ENCODE measurements at regions not wholly inside any gene's neighbourhood (a gene's known extent, or its start where the extent isn't known, plus 50 kb on each side); places are given as distances from the start of the nearest gene placed in this dataset.

DNA sequence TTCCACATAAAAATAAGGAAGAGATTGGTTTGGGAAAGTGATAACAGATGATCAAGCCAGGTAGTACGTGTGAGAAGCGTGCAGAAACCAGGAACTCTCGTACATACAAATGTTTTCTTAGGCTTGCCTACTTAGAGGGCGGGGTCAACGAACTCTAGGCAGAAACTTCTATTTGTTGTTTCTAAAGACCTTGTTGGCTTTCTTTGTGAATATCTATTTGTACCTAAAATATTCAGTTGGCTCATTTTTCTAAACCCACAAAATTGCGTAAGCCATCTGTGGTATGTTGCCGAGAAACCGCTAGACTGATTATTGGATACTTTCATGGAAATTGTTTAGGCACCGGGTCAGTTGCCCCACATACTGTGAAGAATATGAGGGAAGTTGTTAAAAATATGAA is 458.5 kb downstream of the MAT2B start:
- no peak for DNase-seq

DNA sequence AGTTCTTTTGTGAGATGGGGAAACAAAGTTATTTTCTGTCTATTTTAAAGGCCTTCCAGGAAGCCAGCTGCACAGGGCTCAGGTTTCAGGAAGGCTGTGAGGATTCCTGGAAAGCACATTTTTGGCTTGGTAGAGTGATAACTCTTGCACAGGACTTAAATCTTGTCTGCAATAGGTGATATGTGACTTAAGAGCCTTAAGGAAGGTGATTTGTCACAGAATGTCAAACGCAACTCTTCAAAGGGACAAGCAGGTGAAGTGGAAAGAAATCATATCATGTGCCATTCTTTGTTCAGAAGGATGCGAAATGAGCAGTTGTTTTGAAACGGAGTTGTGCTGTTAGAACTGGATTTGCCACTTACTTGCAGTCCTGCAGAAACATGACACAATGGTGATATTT is 459.3 kb downstream of the MAT2B start:
- no peak for DNase-seq

DNA sequence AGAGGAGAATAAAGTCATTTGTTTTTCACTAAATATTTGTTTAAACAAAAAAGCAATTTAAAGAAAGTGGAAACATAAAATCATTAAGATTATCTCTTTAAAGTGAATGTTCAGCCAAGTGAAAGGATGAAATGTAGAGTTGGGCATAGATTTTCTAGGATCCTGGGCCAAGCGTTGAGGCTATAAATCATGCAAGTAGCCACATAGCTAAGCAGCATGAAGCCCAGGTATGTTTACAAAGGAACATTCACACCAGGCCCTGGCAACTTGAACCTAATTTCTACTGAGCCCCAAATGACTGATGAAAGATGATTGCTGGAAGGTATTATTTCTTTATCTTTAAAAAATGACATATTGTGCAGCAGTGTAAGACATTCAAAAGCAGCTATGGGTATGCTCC is 461.8 kb downstream of the MAT2B start:
- DNase-seq: no peak

DNA sequence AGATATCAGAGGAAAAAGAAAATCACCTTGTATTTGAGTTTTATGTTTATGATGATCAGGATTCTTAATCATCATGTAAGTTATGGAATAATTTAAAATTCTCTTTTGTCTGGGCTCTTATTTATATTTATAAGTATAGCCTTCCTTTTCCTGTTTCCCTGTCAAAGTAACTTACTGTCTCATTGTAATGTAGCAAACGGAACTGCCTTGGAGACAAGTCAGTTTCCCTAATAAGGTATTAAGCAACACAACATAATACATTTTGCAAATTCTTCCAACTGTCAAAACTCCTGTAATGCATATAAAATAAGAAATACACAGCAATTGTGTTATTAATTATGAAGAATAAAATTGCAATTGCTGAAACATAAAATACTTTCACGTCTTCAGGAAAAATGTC is 463.2 kb downstream of the MAT2B start:
- no peak for DNase-seq

DNA sequence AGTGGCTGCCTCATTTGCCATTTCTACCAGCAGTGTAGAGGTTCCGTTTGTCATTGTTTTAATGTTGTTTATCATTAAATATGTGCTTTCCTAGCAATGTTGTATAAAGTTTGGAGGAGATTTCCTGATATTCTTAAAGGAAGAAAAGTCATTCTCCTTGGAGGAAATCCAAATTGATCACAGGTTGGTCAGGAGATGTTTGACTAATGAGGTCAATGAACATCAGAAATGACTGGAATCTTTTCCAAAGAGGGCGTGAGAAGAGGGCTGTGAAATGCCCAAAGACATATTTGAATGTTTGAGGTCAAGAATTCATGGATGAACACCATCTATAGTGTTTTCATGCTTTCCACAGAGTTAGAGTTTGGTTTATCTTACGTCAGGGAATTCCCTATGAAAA is 471.3 kb downstream of the MAT2B start:
- DNase-seq: no peak

DNA sequence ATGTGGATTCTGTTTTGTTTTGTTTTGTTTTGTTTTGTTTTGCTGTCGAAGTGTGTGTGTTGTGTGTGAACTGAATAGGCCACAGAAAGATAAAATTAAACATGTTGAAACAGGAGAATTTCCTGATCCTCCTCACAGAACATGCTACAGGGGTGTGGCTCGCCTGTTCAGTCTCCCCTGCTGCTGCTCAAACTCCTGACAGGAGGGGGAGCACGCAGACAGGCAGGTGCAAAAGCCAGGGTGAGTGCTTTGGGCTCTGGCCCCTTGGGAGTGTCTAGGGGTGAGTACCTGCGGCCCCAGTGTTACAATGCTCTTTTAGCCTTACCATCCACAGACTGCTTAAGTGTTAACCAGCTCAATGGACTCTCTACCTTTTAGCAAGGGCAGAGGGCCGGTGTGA is 473.5 kb downstream of the MAT2B start:
- DNase-seq: peak in 1 of 2 experiments; percentile 11

DNA sequence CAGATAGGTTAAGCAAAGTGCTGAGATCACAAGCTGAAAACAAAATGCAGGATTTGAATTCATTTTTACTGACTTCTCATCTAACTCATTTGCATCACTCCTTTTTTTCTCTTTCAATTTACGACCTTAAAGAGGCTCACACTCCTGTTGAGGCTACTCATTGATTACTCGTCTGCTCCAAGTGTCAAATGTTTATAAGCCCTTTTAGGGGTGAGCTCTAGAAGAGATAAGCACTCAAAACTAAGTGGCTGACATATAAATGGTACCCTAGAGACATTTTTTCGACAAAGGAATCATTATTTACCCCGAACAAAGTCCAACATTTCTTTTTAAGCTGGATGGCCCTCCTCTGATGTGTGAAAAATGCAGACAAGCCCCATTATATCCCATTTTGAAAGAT is 483.1 kb downstream of the MAT2B start:
- no peak for DNase-seq

DNA sequence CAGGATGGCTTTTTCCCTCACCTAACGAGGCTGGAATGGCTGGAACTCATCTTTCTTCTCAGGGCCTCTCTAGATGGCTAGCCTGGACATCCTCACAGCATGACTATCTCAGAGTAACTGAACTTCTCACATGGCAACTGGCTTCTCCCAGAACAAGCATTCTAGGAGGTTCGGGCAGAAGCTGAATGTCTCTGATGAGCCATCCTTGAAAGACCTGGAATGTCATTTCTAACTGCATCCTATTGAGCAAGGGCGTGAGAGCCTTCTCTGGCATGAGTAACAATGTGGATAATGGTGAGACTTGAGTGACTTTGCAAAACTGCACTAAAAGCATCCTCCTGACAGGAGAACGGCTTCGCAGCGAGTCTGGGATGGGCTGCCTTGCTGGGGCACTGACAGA is 487.7 kb downstream of the MAT2B start:
- no peak for DNase-seq

DNA sequence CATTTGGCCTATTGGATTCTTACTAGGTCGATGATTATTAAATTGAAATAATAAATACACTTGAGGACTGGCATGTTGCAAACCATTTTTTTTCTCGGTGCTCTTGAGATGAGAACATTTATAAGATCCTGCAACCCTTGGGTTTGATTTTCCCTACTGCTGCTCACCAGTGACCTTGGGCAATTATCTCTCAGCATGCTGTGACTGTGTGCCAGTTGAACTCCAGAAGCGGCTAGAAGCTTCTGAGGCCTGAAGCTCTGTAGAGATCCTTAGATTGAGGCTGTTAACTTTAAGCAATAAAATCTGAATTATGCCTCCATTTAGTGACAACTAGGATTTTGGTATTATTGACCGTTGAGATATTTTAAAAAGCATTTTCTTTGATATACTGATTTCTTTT is 489.8 kb downstream of the MAT2B start:
- DNase-seq: no peak

DNA sequence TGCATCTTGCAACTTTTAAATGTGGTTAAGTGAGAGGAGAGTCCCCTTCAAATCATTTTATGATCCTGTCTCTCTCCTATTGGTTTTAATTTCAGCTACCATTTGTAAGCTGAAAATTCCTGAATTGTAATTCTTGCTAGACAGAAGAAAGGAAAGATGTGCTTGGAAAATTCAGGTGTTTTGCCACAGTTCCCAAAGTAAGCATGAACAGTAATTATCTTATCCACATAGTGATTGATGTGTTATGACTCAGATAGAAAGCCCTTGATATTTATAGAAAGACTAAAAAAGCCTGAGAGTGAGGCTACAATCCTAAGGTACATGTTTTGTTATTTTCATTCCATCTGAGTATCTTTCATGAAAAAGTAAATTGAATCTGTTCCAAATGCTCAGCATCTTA is 492.5 kb downstream of the MAT2B start:
- DNase-seq: no peak

DNA sequence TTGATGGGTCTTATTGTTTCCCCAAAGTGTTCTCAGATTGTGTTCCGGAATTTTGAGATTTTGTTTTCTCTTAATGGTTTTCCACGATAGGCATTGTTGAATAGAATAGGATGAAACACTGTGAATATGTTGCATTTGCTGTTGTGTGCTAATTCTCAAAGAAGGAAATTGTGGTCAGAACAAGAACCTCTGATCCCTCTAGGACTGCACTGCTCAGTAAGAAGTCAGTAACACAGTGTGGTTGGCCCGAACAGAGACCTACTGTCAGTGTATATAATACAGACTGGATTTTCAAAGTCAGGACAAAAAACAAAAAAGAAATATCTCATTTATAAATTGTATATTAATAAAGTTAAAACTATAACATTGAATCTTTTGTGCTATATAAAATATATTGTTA is 494.8 kb downstream of the MAT2B start:
- DNase-seq: no peak

DNA sequence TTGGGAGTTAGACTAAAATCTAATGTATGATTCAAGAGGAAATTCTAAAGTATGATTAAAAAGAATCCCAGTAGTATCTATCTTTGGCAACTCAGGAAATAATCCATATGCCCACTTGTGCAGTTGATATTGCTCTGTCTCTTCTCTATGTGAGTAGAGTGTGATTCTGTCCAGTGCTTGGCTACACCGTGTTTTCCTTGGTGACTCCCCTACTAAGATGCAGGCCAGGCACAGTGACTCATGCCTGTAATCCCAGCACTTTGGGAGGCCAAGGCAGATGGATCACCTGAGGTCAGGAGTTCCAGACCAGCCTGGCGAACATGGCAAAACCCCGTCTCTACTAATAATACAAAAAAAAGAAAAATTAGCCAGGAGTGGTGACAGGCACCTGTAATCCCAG is 495.4 kb downstream of the MAT2B start:
- DNase-seq: no peak

DNA sequence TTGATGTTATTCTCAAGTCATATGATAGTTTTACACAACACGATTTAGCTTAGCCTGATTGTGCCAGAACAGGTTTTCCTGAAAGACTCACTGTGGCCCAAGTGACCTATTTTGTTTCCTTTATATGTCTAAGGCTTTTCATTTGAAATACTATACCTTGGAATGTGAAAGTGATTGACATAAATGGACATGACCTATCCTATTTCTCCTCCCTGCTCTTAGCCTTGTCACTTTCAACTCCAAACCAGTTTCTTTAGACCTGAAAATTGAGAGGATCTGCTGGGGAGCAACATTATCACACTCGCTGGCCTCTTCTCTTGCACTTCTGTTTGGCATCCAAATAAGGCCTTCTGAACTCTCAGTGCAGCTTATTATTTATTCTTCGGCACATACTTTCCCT is 496.8 kb downstream of the MAT2B start:
- no peak for DNase-seq

DNA sequence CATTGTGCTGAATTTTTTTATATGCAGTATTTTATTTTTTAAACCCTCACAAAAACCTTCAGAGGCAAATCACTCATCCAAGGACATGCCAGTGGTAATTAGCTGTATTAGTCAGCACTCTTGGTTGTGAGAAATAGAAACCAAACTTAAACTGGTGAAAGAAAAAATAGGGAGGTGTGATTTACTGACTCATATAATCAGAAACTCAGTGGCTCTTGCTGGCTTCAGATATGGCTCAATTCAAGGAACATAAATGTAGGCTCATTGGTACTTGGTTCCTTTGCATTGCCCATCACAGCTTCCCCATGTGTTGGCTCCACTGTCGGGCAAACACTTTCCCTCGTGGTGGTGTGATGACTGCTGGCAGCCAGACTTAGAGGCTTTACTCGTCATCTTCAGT is 497.2 kb downstream of the MAT2B start:
- DNase-seq: no peak

DNA sequence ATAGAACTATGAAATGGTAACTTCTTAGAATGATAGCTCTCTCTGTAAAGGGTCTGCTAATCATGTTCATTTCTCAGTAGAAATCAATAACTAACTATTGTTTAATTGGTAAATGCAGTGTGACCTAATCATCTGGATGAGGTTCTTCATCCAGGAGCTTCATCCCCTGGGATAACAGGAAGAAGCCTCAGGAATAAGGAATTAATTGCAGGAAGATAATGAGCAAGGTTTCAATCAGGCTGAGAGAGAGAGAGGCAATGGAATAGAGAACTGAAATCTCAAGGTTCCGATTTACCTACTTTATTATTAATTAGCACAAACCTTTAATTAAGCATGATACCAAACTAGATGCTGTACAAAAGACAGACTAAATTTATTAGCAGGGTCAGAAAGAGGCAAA is 499.7 kb downstream of the MAT2B start:
- no peak for DNase-seq

DNA sequence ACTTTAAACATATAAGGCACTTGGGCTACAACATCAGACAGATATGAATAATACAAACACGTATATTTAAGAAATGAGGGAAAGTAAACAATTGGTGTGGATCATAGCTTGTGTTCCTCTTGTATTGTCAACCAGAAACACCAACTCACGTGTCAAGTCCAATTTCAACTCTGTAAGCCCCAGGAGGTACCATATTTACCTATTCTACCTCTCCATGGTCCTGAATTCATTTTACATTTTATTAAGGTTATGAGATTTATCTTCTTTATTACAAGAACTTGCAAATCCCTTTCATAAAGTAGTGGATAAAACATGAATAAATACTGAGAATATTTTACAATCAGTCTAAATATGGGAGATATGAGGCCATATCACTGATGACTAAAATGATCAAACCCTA is 501.6 kb downstream of the MAT2B start:
- no peak for DNase-seq

DNA sequence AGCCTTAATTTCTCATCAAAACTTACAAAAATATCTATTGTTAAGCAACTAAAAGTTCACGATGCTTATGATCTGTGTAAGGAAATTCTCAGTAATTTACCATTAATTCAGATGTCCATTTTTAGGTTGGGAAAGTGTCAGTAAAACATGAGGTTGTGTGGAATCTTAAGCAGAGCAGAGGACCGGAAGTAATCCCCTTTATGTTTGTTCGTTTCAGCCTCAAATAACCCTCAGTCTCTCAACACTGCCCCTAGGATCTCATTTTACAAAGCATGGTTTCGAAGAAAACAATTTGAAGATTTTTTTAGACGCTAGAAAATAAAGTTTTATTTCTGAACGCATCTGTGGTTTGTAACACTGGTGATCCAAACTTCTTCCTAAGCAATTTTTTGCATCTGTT is 504.2 kb downstream of the MAT2B start:
- DNase-seq: no peak

DNA sequence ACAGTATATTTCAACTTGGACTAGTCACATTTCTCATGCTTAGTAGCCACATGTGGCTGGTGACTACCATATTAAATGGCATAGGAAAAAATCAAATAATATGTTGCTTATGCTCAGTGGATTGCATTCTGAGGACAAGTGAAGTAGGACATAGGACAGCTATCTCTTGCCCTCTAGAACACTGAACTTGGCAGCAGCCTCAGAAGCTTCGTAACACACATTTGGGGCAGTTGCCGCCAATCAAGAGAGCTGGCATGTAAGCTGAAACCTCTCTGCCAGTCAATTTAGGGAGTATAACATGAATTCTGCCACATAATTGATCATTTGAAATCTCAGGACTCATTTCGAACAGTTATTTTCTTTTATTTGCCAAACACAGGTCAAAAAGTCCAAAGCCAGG is 505.5 kb downstream of the MAT2B start:
- no peak for DNase-seq

DNA sequence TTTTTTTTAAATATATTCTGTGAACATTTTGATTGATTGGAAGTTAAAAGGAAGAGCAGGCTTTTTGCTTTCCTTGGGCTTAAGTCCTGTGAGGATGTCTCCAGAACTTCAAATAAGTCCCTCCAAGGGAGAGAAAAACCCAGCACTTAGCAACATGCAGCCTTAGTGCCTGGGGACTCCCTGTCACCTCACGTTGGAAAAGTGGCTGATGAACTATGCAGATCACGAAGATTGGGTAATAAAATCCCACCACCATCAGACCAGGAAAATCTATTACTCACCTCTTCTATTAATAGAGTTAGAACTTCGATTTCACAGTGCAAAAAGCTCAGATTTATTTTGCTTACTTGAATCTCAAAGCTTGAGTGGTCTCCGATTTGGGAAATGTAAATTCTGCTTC is 507.0 kb downstream of the MAT2B start:
- no peak for DNase-seq

DNA sequence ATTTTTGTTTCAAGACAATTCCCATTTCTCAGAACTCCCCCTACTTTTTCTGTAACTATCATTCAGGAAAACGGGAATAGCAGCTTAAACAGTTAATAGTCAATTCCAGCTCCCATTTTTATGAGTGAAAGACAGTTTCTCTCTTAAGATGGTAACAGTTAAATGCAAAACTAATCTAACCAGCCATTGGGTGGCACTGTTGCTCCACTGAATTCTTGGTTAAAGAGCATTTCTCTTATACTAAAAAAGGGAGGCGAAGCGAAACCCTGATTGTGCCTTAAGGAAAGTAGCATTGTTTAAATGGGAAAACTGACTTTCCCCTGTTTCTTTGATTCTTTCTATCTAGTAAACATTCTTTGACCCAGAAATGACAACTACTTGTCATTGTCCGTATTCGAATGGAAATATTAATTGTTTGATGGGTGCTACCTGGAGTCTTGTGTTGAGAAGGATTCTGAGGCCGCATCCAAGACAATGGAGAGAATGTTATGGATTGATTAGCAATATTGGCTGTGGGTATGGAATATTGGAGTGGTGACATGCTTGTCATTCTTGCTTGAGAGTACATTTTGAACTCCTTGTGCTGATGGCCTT is 507.8 kb downstream of the MAT2B start:
- DNase-seq: peak; percentile 41 to 52

DNA sequence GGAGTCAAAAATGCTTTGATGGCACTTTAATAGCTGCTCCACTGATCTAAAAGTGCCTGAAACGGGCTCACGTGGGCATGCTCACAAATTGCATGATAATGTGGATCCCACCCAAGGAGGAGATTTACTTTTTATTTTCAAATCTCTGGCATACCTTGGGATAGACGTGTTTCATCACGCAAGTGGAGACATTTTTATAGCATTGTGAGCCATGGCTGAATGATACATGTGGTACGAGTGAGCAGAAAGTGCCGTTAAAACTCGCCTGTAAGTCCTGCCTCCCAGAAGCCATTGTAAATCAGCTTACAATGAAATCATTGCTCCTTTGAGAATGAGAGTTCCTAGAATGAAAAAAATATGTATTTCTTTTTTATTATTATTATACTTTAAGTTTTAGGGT is 514.7 kb downstream of the MAT2B start:
- no peak for DNase-seq

DNA sequence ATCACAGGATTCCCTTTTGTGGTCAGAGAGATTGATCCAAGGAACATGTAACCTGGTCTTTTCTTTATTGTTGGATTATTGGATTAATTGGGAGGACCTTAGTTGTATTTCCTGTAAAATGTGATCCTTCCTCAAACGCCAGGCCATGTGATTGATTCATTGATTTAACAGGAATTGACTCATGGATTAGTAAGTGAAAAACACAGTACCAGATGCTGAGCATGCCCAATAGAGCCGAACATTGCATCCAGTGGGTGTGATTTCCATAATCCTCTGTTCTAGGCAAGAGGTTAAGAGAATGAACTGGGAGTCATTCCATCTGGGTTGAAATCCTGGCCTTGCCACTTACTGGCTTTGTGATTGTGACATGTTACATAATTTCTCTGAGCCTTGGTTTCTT is 522.3 kb downstream of the MAT2B start:
- no peak for DNase-seq

DNA sequence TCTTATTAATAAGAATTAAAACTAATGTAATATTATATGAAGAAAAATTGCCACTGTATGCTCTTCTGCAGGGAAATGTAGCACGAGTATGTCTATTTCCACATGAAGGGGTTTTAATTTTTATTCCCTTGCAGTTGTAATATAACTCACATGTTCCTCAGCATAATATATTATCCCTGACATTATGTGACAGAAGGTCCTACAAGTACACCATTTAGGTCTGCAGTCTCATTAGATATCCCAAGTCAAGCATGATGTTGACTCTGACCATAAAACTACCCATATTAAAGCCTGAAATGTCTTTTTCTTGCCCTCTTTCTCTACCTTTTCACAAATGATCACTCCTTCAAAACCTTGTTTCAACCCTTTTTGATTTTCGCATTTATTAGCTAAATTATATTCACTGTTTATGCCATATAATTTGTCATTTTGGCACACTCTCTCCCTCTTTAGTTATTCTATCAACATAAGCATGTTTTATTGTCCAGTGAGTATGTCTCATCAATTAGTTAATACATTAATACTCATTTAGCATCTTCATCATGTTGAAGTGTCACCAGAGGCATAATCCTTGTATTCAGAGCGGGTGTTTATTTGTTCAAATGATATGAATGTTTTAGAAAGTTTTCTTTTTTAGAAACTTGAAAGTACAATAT is 532.8 kb downstream of the MAT2B start:
- DNase-seq: no peak

DNA sequence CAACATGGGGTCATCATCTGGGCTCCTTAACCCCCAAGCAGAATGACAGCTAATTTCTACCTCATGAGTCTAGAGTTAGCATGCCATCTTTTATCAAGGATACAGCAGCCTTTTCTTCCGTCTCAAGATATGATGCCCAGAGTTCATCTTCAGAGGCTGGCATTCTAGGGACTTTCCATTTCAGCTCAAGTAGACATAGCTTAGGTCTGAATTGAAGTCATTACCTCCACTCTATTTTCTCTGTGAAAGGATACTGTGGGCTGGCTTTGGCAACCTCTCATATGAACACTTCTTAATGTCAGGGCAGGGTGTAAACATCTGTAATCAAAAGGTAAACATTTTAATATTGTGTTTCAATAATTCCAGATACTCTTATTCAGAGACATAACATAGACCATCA is 535.7 kb downstream of the MAT2B start:
- no peak for DNase-seq

DNA sequence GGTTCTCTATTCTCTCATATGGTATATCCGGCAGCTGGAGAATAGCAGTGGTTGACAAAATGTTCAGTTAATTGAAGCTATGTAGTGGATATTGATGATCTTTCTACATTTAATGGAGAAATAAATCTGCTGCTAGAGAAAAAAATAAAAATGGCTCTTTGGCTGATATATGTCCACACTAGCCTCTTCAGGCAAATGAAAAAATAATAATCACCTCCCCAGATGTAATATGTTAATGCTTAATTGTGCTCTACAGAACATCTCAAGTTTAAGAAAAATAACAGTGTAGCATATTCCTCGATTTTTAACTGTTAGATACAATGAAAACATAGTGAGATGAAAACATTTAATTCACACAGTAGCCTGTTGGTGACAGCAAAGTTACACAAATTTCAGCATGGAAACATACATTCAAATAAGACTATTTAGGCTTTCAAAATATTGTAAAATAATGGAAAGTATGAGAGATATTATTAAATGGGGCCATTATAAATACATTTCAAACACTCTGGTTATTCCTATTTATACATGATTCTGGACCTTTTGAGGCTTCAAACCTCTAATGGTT is 543.0 kb downstream of the MAT2B start:
- no peak for DNase-seq
